Renal pelvis (tissue), 1 donor: ENCODE measurements at regions not wholly inside any gene's neighbourhood (a gene's known extent, or its start where the extent isn't known, plus 50 kb on each side); places are given as distances from the start of the nearest gene placed in this dataset.
A peak's percentile ranks its signal among the peaks of the same experiment; 100 is the strongest.
"Not testable (repeated sequence)": the region's sequence is repeated elsewhere in the genome, so short reads cannot be mapped to it uniquely, and the experiment has no call there.

Experiments
- DNase-seq: peaks from one replicate; pipeline ENCODE4 v3.0.0-alpha.2; 2013

- not testable (repeated sequence) for DNase-seq
Observed at GRCh38 chr22:25417826-25418225, 146.6 kb upstream of the GRK3 start.

- DNase-seq: no peak
Observed at GRCh38 chr22:25419247-25420113, 145.0 kb upstream of the GRK3 start.

GRCh38 chr22:25420114-25420441 lies 144.4 kb upstream of the GRK3 start:
- DNase-seq: not testable (repeated sequence)

- no peak for DNase-seq
Observed at GRCh38 chr22:25420471-25420924, 144.0 kb upstream of the GRK3 start.

GRCh38 chr22:25420925-25421904 lies 143.3 kb upstream of the GRK3 start:
- no peak for DNase-seq

GRCh38 chr22:25426530-25427308 lies 137.8 kb upstream of the GRK3 start:
- not testable (repeated sequence) for DNase-seq

GRCh38 chr22:25431637-25432342 lies 132.7 kb upstream of the GRK3 start:
- not testable (repeated sequence) for DNase-seq

GRCh38 chr22:25433381-25433970 lies 131.0 kb upstream of the GRK3 start:
- not testable (repeated sequence) for DNase-seq

GRCh38 chr22:25437414-25438160 lies 126.9 kb upstream of the GRK3 start:
- DNase-seq: no peak

- no peak for DNase-seq
Observed at GRCh38 chr22:25447067-25447685, 117.3 kb upstream of the GRK3 start.

GRCh38 chr22:25447686-25448434 lies 116.6 kb upstream of the GRK3 start:
- peak; percentile 77 for DNase-seq

- DNase-seq: no peak
Observed at GRCh38 chr22:25448435-25449051, 115.9 kb upstream of the GRK3 start.

- DNase-seq: no peak
Observed at GRCh38 chr22:25449781-25450317, 114.6 kb upstream of the GRK3 start.

- no peak for DNase-seq
Observed at GRCh38 chr22:25451480-25452114, 112.9 kb upstream of the GRK3 start.

GRCh38 chr22:25452116-25452700 lies 112.3 kb upstream of the GRK3 start:
- DNase-seq: no peak

- no peak for DNase-seq
Observed at GRCh38 chr22:25453058-25453457, 111.4 kb upstream of the GRK3 start.

- DNase-seq: no peak
Observed at GRCh38 chr22:25453557-25453956, 110.9 kb upstream of the GRK3 start.
